H9 (cell line): ENCODE measurements at regions not wholly inside any gene's neighbourhood (a gene's known extent, or its start where the extent isn't known, plus 50 kb on each side); places are given as distances from the start of the nearest gene placed in this dataset.

Source experiments
- DNase-seq: peaks from one replicate; pipeline ENCODE4 v3.0.0-alpha.2; 2017
- H2AFZ ChIP-seq: one replicate; pipeline ENCODE4 v1.6.1; 2013; ENCODE audit warnings: mild to moderate bottlenecking, low read length, control low read depth, moderate library complexity
- H2AK5ac ChIP-seq: 2 replicates; pipeline ENCODE4 v1.6.1; 2013; ENCODE audit warnings: low read length, control low read depth, mixed read lengths; ENCODE audit not compliant: insufficient read length
- H2BK120ac ChIP-seq: one replicate; pipeline ENCODE4 v1.6.1; 2013; ENCODE audit warnings: low read depth, mild to moderate bottlenecking, low read length, control low read depth, inconsistent platforms; ENCODE audit not compliant: poor library complexity, severe bottlenecking
- H2BK12ac ChIP-seq: 2 replicates; pipeline ENCODE4 v1.6.1; 2013; ENCODE audit warnings: low read length, control low read depth, mixed read lengths, low read depth; ENCODE audit not compliant: insufficient read length
- H2BK15ac ChIP-seq: 2 replicates; pipeline ENCODE4 v1.6.1; 2013; ENCODE audit warnings: low read depth, low read length, control low read depth
- H2BK20ac ChIP-seq: one replicate; pipeline ENCODE4 v1.6.1; 2013; ENCODE audit warnings: low read depth, mild to moderate bottlenecking, low read length, control low read depth, inconsistent platforms; ENCODE audit not compliant: poor library complexity, severe bottlenecking
- H2BK5ac ChIP-seq: 2 replicates; pipeline ENCODE4 v1.6.1; 2013; ENCODE audit warnings: low read length, control low read depth, mixed read lengths; ENCODE audit not compliant: insufficient read length
- H3K14ac ChIP-seq: 2 replicates; pipeline ENCODE4 v1.6.1; 2013; ENCODE audit warnings: low read length, control low read depth; ENCODE audit not compliant: insufficient read depth
- H3K18ac ChIP-seq: 2 replicates; pipeline ENCODE4 v1.6.1; 2013; ENCODE audit warnings: low read depth, mild to moderate bottlenecking, mixed read lengths, low read length, control low read depth; ENCODE audit not compliant: insufficient read length
- H3K23ac ChIP-seq: 2 replicates; pipeline ENCODE4 v1.6.1; 2013; ENCODE audit warnings: low read length, control low read depth, mixed read lengths, low read depth; ENCODE audit not compliant: insufficient read length
- H3K23me2 ChIP-seq: 2 replicates; pipeline ENCODE4 v1.6.1; 2013; ENCODE audit warnings: low read depth, mild to moderate bottlenecking, mixed read lengths, low read length, control low read depth; ENCODE audit not compliant: insufficient read length, poor library complexity, severe bottlenecking
- H3K27ac ChIP-seq: 2 replicates; pipeline ENCODE4 v1.5.1; 2013; ENCODE audit warnings: low read length, control low read depth, mixed read lengths, low read depth; ENCODE audit not compliant: insufficient read length
- H3K27me3 ChIP-seq: 2 replicates; pipeline ENCODE4 v1.6.1; 2013; ENCODE audit warnings: low read length, control low read depth, inconsistent platforms; ENCODE audit not compliant: insufficient read depth
- H3K4ac ChIP-seq: 2 replicates; pipeline ENCODE4 v1.6.1; 2013; ENCODE audit warnings: low read depth, mild to moderate bottlenecking, control low read depth, inconsistent platforms, low read length, moderate library complexity
- H3K4me1 ChIP-seq: 2 replicates; pipeline ENCODE4 v1.6.1; 2013; ENCODE audit warnings: low read length, control low read depth, inconsistent platforms; ENCODE audit not compliant: insufficient read depth
- H3K4me2 ChIP-seq: 2 replicates; pipeline ENCODE4 v1.6.1; 2013; ENCODE audit warnings: low read length, control low read depth, mixed read lengths; ENCODE audit not compliant: insufficient read length, insufficient read depth
- H3K56ac ChIP-seq: 2 replicates; pipeline ENCODE4 v1.6.1; 2013; ENCODE audit warnings: low read depth, mild to moderate bottlenecking, mixed read lengths, low read length, control low read depth; ENCODE audit not compliant: insufficient read length
- H3K79me1 ChIP-seq: 2 replicates; pipeline ENCODE4 v1.6.1; 2013; ENCODE audit warnings: low read depth, mild to moderate bottlenecking, moderate library complexity, low read length, control low read depth, inconsistent platforms; ENCODE audit not compliant: insufficient read depth, poor library complexity, severe bottlenecking
- H3K79me2 ChIP-seq: 2 replicates; pipeline ENCODE4 v1.6.1; 2013; ENCODE audit warnings: low read length, control low read depth, inconsistent platforms; ENCODE audit not compliant: insufficient read depth
- H3K9ac ChIP-seq: 2 replicates; pipeline ENCODE4 v1.6.1; 2013; ENCODE audit warnings: low read length, control low read depth, mixed read lengths; ENCODE audit not compliant: insufficient read length; ENCODE audit errors: extremely low read depth
- H3K9me3 ChIP-seq: one replicate; pipeline ENCODE4 v1.6.1; 2013; ENCODE audit warnings: low read depth, low read length, inconsistent platforms; ENCODE audit not compliant: control insufficient read depth
- H3T11ph ChIP-seq: one replicate; pipeline ENCODE4 v1.6.1; 2013; ENCODE audit warnings: mild to moderate bottlenecking, low read length, control low read depth, inconsistent platforms
- H4K20me1 ChIP-seq: one replicate; pipeline ENCODE4 v1.6.1; 2013; ENCODE audit not compliant: control insufficient read depth, insufficient read length, insufficient read depth
- H4K5ac ChIP-seq: 2 replicates; pipeline ENCODE4 v1.6.1; 2013; ENCODE audit warnings: low read depth, mild to moderate bottlenecking, mixed read lengths, low read length, control low read depth; ENCODE audit not compliant: insufficient read length
- H4K8ac ChIP-seq: replicated peaks from 2 replicates; pipeline ENCODE4 v1.6.1; 2013; ENCODE audit warnings: low read length, control low read depth, mixed read lengths, low read depth; ENCODE audit not compliant: insufficient read length
- H4K91ac ChIP-seq: 2 replicates; pipeline ENCODE4 v1.6.1; 2013; ENCODE audit warnings: low read depth, mild to moderate bottlenecking, moderate library complexity, mixed read lengths, low read length, control low read depth; ENCODE audit not compliant: insufficient read length
- H3K27ac Mint-ChIP-seq, 3 experiments: 2 replicates in 2 of 3; 3 replicates in 1 of 3; pipeline ENCODE4 v1.8.0; 2020 to 2021; ENCODE audit warnings: mixed read lengths in 3 of 3, mild to moderate bottlenecking in 1 of 3, moderate library complexity in 1 of 3
- H3K27me3 Mint-ChIP-seq: 2 replicates; pipeline ENCODE4 v1.8.0; 2021; ENCODE audit warnings: low read depth, mild to moderate bottlenecking, moderate library complexity, mixed read lengths
- H3K36me3 Mint-ChIP-seq, 3 experiments: 2 replicates in 2 of 3; 3 replicates in 1 of 3; pipeline ENCODE4 v1.8.0; 2020 to 2021; ENCODE audit warnings: low read depth in 3 of 3, mixed read lengths in 3 of 3; ENCODE audit not compliant: insufficient read depth in 1 of 3
- H3K4me1 Mint-ChIP-seq, 2 experiments: 2 replicates each; pipeline ENCODE4 v1.8.0; 2020; ENCODE audit warnings: mixed read lengths in 2 of 2
- H3K4me3 Mint-ChIP-seq, 2 experiments: 2 replicates in 1 of 2; 3 replicates in 1 of 2; pipeline ENCODE4 v1.8.0; 2020 to 2021; ENCODE audit warnings: mild to moderate bottlenecking in 2 of 2, mixed read lengths in 2 of 2, moderate library complexity in 1 of 2
- H3K9me3 Mint-ChIP-seq, 2 experiments: 2 replicates in 1 of 2; 3 replicates in 1 of 2; pipeline ENCODE4 v1.8.0; 2020; ENCODE audit warnings: mild to moderate bottlenecking in 2 of 2, mixed read lengths in 2 of 2, moderate library complexity in 1 of 2
- WGBS: extraction: QIAGEN DNeasy Blood & Tissue Kit; methylation state at CpG from one replicate; pipeline ENCODE4 v1.1.7; 2013; ENCODE audit warnings: missing lambda C conversion rate, low lambda C conversion rate, mixed read lengths; ENCODE audit not compliant: insufficient read length; ENCODE audit errors: extremely low coverage; 5-methylcytosine and 5-hydroxymethylcytosine counted together
- TF ChIP-seq, protein P1 (sequence below): fragments of 200-600 bp; sonication (generic); conservative IDR thresholded peaks from 3 replicates; pipeline ENCODE4 v1.8.0; 2021; ENCODE audit warnings: antibody characterized with exemption, mild to moderate bottlenecking

DNA sequence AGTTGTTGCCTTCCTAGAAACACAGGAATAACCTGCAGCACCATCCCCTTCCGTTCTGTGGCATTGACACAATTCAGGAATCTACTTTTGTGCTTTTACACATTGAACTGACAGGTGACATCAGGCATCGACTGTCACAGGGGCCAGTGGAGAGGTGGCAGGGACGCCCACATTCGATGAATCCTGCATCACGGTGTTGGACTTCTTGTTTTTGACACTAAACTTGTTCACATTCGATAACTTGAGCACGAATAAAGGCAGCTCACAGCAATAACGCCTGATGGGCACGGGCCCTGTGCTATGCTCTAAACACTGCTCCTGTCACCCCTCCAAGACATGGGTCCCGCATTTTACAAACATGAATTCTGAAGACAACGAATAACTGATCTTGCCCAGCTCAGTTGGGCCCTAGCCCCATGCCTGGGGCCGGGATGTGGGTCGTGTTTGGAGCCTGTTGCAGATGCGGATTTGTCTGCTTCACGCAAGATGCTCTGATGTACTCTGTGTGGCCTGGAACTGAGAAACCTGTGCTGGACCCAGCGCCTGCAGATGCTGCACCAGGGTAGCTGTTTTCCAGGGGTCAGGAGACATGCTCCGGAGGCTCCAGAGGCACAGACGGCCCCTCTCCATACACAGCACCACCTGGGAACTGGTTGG, 75.7 kb downstream of the TTLL2 start:
- no peak overlapping the region for H2BK120ac ChIP-seq
- H3K23me2 ChIP-seq: no peaks in the 10 kb centered on the region
- no peak overlapping the region for H2BK15ac ChIP-seq
- H3K79me1 ChIP-seq: no peaks in the 10 kb centered on the region
- H3K79me2 ChIP-seq: no peaks in the 10 kb centered on the region
- H2BK12ac ChIP-seq: no peak overlapping the region
- no peak overlapping the region for H3K4ac ChIP-seq
- no peak overlapping the region for H3K56ac ChIP-seq
- Mint-ChIP-seq H3K9me3 (no peaks in the 10 kb centered on the region; a peak in 1 of 5 replicates), H3K27ac (no peak overlapping the region), H3K36me3 (no peaks in the 10 kb centered on the region), H3K4me3 (no peak overlapping the region), H3K4me1 (peaks cover 14 to 19% of the 10 kb centered on the region in 2 experiments), H3K27me3 (peaks cover 11% of the 10 kb centered on the region)
- TF ChIP-seq, protein P1, sequence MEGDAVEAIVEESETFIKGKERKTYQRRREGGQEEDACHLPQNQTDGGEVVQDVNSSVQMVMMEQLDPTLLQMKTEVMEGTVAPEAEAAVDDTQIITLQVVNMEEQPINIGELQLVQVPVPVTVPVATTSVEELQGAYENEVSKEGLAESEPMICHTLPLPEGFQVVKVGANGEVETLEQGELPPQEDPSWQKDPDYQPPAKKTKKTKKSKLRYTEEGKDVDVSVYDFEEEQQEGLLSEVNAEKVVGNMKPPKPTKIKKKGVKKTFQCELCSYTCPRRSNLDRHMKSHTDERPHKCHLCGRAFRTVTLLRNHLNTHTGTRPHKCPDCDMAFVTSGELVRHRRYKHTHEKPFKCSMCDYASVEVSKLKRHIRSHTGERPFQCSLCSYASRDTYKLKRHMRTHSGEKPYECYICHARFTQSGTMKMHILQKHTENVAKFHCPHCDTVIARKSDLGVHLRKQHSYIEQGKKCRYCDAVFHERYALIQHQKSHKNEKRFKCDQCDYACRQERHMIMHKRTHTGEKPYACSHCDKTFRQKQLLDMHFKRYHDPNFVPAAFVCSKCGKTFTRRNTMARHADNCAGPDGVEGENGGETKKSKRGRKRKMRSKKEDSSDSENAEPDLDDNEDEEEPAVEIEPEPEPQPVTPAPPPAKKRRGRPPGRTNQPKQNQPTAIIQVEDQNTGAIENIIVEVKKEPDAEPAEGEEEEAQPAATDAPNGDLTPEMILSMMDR: no peak
- no peak for DNase-seq
- no peak overlapping the region for H2BK5ac ChIP-seq
- H4K5ac ChIP-seq: no peak overlapping the region
- H3K9me3 ChIP-seq: no peaks in the 10 kb centered on the region
- H3K9ac ChIP-seq: no peak overlapping the region
- no peak overlapping the region for H3K23ac ChIP-seq
- no peak overlapping the region for H2BK20ac ChIP-seq
- H3K27me3 ChIP-seq: no peaks in the 10 kb centered on the region
- no peaks in the 10 kb centered on the region for H3K4me1 ChIP-seq
- no peak overlapping the region for H3K18ac ChIP-seq
- H3K14ac ChIP-seq: no peak overlapping the region
- H3K27ac ChIP-seq: no peak overlapping the region
- no peak overlapping the region for H4K8ac ChIP-seq
- no peak overlapping the region for H3T11ph ChIP-seq
- H3K4me2 ChIP-seq: no peak overlapping the region
- WGBS: no CpG with 5 or more reads among the region's 18 CpGs
- H4K20me1 ChIP-seq: no peaks in the 10 kb centered on the region
- H4K91ac ChIP-seq: no peak overlapping the region
- H2AK5ac ChIP-seq: no peak overlapping the region
- H2AFZ ChIP-seq: no peak overlapping the region
